ENCODE measurements at regions not wholly inside any gene's neighbourhood (a gene's known extent, or its start where the extent isn't known, plus 50 kb on each side); places are given as distances from the start of the nearest gene placed in this dataset.
A peak's percentile ranks its signal among the peaks of the same experiment; 100 is the strongest.
"Not testable (repeated sequence)": the region's sequence is repeated elsewhere in the genome, so short reads cannot be mapped to it uniquely, and the experiment has no call there.

DNA sequence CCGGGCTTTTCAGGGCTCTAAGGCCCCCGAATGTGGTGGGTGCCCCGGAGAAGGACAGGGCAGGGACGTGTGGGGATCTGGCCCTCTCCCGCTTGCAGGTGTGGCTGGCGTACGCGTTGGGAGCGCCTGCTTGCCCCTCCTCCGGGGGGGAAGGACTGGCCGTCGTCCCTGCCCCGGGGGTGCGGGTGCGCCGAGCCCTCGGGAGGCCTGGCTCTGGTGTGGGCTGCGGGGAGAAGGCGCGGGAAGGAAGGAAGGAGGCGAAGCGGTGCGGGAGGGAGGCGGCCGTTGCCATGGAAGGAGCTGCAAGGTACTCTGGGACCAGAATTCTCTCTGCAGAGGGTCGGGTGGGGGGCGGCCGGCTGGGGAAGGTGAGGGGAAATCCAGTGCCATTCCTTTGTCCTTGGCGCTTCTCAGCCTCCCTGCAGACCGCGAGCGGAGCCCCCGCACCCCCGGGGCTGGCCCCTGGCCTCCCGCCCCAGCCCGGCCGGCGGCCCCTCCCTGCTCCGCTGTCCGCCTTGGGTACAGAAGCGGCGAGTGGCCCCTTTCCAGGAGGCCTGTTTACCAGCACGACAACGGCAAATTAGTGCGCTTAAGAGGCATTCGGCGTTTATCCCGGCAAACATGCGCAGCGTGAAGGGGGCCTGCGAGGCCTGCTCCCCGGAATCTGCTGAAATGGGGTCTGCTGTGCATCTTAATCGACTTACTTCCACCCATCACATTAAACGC lies 67.1 kb upstream of the UNC5A start:
- H3K4me3 ChIP-seq = peak overlapping the region in 4 of 5 donors; percentile 5 to 17 (median 10)
- 0 to 40% (median 12%) methylated on average over 1 to 24 of the region's 54 CpGs; no CpG with 5 or more reads in 2 of the 10 experiments for WGBS, 10 experiments
- peak overlapping the region in 1 of 2 donors; percentile 74 for H3K27ac ChIP-seq
- peaks cover 34 to 54% of the 10 kb centered on the region in 2 donors for H3K4me1 ChIP-seq (replicated peaks in 1 of 2)
- in situ Hi-C loops (cut with MboI; ENCODE audit: low pct_unique_long_range_greater_than_20kb in 2 of 9, low sequenced_read_pairs in 9 of 9, unreplicated experiment in 9 of 9) = loop anchor here in 1 of 9 experiments (25.0 kb wide), 1 partner anchor 94 kb away; no protein-coding TSS in a partner anchor
- ATAC-seq (replicated peaks in 6 of 8) = peak; percentile 17 to 91 (median 82)

- in situ Hi-C loops (cut with MboI; ENCODE audit: low pct_unique_long_range_greater_than_20kb in 2 of 9, low sequenced_read_pairs in 9 of 9, unreplicated experiment in 9 of 9) = loop anchor here in 1 of 9 experiments (25.0 kb wide), 1 partner anchor 93 kb away; no protein-coding TSS in a partner anchor
- H3K4me1 ChIP-seq (replicated peaks in 1 of 2) = peaks cover 29 to 49% of the 10 kb centered on the region in 2 donors
- ATAC-seq (replicated peaks in 6 of 8) = no peak
- peak overlapping the region in 1 of 2 donors; percentile 74 for H3K27ac ChIP-seq
- H3K4me3 ChIP-seq = peak overlapping the region in 2 of 5 donors; percentile 13 to 17
- WGBS, 10 experiments = 25 to 67% (median 41%) methylated on average over 1 to 16 of the region's 25 CpGs; no CpG with 5 or more reads in 1 of the 10 experiments
These were observed 66.3 kb upstream of the UNC5A start for GRCh38 chr5:176743868-176744583.

DNA sequence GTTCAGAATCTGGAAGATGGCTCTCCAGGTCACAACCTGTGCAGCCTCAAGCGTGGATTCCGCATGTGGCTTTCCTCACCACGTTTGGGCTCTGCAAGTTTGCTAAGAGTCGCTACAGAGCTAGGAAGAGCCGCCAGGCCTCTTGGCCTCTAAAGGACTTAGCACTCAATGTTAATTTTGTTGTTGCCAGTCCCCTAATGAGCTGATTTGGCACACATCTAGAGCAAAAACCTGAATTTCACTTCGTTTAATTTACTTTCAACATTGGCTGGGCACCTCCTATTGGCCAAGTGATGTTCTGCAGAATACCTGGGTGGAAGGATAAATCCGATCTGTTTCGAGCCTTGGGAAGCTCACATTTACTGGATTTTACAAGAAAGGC lies 65.8 kb upstream of the UNC5A start:
- in situ Hi-C loops (cut with MboI; ENCODE audit: low pct_unique_long_range_greater_than_20kb in 2 of 9, low sequenced_read_pairs in 9 of 9, unreplicated experiment in 9 of 9) = loop anchor here in 1 of 9 experiments (25.0 kb wide), 1 partner anchor 93 kb away; no protein-coding TSS in a partner anchor
- H3K4me1 ChIP-seq (replicated peaks in 1 of 2) = peaks cover 24 to 43% of the 10 kb centered on the region in 2 donors
- WGBS, 10 experiments = 38 to 86% (median 75%) methylated on average over 1 to 6 of the region's 8 CpGs; no CpG with 5 or more reads in 1 of the 10 experiments
- no peak overlapping the region for H3K27ac ChIP-seq
- ATAC-seq (replicated peaks in 6 of 8) = no peak
- H3K4me3 ChIP-seq = no peak overlapping the region

DNA sequence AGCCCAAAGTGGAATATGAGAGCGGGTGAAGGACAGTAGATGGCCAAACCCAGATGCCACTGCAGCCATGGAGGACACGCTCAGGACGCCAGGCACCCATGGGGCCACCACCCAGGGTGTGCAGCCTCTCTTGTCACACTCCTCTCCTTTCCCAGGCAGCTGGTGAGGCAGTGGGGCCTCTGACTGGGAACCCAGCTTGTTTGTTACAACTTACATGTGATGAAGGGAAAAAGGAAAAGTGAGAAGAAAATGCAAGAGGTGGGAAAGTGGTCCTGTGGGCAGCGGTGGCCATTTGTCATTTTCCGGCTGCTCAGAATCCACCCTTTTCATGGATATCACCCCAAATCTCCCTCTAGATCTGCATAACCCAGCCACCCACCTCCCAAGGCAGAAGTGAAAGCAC lies 62.7 kb upstream of the UNC5A start:
- no peak overlapping the region for H3K4me3 ChIP-seq
- no peak overlapping the region for H3K27ac ChIP-seq
- H3K4me1 ChIP-seq (replicated peaks in 1 of 2) = peaks cover 13 to 27% of the 10 kb centered on the region in 2 donors
- ATAC-seq (replicated peaks in 6 of 8) = no peak
- in situ Hi-C loops (cut with MboI; ENCODE audit: low pct_unique_long_range_greater_than_20kb in 2 of 9, low sequenced_read_pairs in 9 of 9, unreplicated experiment in 9 of 9) = loop anchor here in 1 of 9 experiments (25.0 kb wide), 1 partner anchor 90 kb away; no protein-coding TSS in a partner anchor
- 0 to 100% (median 77%) methylated on average over 1 to 2 of the region's 5 CpGs; no CpG with 5 or more reads in 6 of the 10 experiments for WGBS, 10 experiments

- WGBS, 10 experiments = 83 to 100% methylated on average over 2 of the region's 24 CpGs; no CpG with 5 or more reads in 8 of the 10 experiments
- Histone ChIP-seq H3K4me1 (replicated peaks in 1 of 2) (peaks cover 13 to 22% of the 10 kb centered on the region in 2 donors), H3K4me3 (no peak overlapping the region), H3K27ac (no peak overlapping the region)
- no peak for ATAC-seq (replicated peaks in 6 of 8)
- in situ Hi-C loops (cut with MboI; ENCODE audit: low pct_unique_long_range_greater_than_20kb in 2 of 9, low sequenced_read_pairs in 9 of 9, unreplicated experiment in 9 of 9) = loop anchor here in 1 of 9 experiments (25.0 kb wide), 1 partner anchor 89 kb away; no protein-coding TSS in a partner anchor
These were observed 62.0 kb upstream of the UNC5A start for GRCh38 chr5:176748073-176748966.

DNA sequence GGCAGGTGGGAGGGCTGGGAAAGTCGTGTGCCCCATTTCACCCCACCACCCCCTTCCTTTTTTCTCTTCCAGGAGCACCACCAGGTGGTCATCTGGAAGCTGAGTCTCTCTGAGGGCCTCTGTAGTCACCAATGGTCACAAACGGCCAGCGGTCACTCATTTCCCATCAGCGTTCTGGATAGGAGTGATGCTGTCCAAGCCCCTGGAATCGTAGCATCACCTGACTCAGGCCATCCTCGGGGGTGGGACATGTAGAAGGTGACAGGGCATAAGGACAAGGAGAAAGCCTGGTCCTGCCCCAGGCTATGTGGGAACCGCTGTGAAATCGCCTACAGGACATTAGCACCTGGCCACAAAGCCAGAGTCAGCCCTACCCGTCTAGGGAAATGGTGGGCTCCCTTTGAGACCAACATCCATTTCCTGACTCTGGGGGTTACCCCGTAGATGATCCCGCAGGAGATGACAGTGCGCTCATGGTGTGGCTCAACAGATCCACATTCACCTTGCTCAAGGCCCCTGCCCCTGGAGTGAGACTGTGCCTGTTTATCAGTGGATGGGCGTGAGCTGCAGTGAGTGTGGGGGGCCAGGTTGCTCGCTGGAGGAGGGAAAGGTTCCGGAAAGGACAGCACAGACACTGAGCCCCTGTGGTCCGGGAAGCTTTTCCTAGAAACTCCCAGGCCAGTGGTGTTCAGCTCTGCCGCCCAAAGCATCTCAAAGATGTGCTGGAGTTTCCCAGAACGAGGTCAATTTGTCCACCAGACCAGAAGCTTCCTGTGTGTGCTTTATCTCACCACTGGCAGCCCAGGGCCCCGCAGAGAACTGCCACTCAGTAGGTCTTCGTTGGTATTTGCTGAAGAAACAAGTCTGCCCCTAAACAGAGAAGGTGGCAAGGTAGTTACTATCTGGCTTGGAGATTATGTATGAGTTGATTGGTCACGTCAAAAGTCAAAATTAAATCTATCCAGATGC lies 61.1 kb upstream of the UNC5A start:
- H3K4me1 ChIP-seq (replicated peaks in 1 of 2) = peaks cover 4 to 14% of the 10 kb centered on the region in 2 donors
- ATAC-seq (replicated peaks in 6 of 8) = no peak
- 39 to 94% (median 76%) methylated on average over 1 to 12 of the region's 21 CpGs; no CpG with 5 or more reads in 5 of the 10 experiments for WGBS, 10 experiments
- in situ Hi-C loops (cut with MboI; ENCODE audit: low pct_unique_long_range_greater_than_20kb in 2 of 9, low sequenced_read_pairs in 9 of 9, unreplicated experiment in 9 of 9) = loop anchor here in 1 of 9 experiments (25.0 kb wide), 1 partner anchor 88 kb away; no protein-coding TSS in a partner anchor
- H3K4me3 ChIP-seq = no peak overlapping the region
- no peak overlapping the region for H3K27ac ChIP-seq

GRCh38 chr5:176750144-176750543 lies 60.2 kb upstream of the UNC5A start:
- Histone ChIP-seq H3K27ac (no peak overlapping the region), H3K4me3 (no peak overlapping the region), H3K4me1 (replicated peaks in 1 of 2) (peaks cover 0 to 10% of the 10 kb centered on the region in 2 donors)
- WGBS, 10 experiments = 37 to 83% (median 67%) methylated on average over 2 to 8 of the region's 10 CpGs; no CpG with 5 or more reads in 3 of the 10 experiments
- in situ Hi-C loops (cut with MboI; ENCODE audit: low pct_unique_long_range_greater_than_20kb in 2 of 9, low sequenced_read_pairs in 9 of 9, unreplicated experiment in 9 of 9) = no loop called here
- no peak for ATAC-seq (replicated peaks in 6 of 8)

- in situ Hi-C loops (cut with MboI; ENCODE audit: low pct_unique_long_range_greater_than_20kb in 2 of 9, low sequenced_read_pairs in 9 of 9, unreplicated experiment in 9 of 9) = no loop called here
- ATAC-seq (replicated peaks in 6 of 8) = no peak
- 0 to 96% (median 85%) methylated on average over 1 to 2 of the region's 2 CpGs for WGBS, 10 experiments
These were observed 55.9 kb upstream of the UNC5A start for GRCh38 chr5:176754376-176754973.

GRCh38 chr5:176755593-176755992 lies 54.8 kb upstream of the UNC5A start:
- H3K4me3 ChIP-seq; in situ Hi-C loops (cut with MboI; ENCODE audit: low pct_unique_long_range_greater_than_20kb in 2 of 9, low sequenced_read_pairs in 9 of 9, unreplicated experiment in 9 of 9); H3K27ac ChIP-seq; ATAC-seq (replicated peaks in 6 of 8); H3K4me1 ChIP-seq (replicated peaks in 1 of 2): not testable (repeated sequence)
- WGBS, 10 experiments = 61 to 90% (median 85%) methylated on average over 2 to 6 of the region's 6 CpGs; no CpG with 5 or more reads in 1 of the 10 experiments

More at GRCh38 chr5:176754376-176754973, 55.9 kb upstream of the UNC5A start:
- H3K4me1 ChIP-seq (replicated peaks in 1 of 2) = no peaks in the 10 kb centered on the region
- H3K27ac ChIP-seq = no peak overlapping the region
- H3K4me3 ChIP-seq = no peak overlapping the region

DNA sequence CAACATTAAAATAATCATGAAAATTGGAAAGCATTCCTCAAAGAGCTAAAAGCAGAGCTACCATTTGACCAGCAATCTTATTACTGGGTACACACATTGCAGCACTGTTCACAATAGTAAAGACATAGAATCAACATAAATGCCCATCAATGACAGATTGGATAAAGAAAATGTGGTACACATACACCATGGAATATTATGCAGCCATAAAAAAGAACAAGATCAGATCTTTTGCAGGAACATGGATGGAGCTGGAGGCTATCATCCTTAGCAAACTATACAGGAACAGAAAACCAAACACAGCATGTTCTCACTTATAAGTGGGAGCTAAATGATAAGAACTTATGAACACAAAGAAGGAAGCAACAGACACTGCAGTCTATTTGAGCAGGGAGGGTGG lies 52.8 kb upstream of the UNC5A start:
- ATAC-seq (replicated peaks in 6 of 8); H3K4me1 ChIP-seq (replicated peaks in 1 of 2); H3K27ac ChIP-seq; in situ Hi-C loops (cut with MboI; ENCODE audit: low pct_unique_long_range_greater_than_20kb in 2 of 9, low sequenced_read_pairs in 9 of 9, unreplicated experiment in 9 of 9); H3K4me3 ChIP-seq: not testable (repeated sequence)

All from motor neuron (in vitro differentiated cells).